Naive thymus-derived CD4-positive, alpha-beta T cell (primary cell): ENCODE measurements at regions not wholly inside any gene's neighbourhood (a gene's known extent, or its start where the extent isn't known, plus 50 kb on each side); places are given as distances from the start of the nearest gene placed in this dataset.
"Not testable (repeated sequence)": the region's sequence is repeated elsewhere in the genome, so short reads cannot be mapped to it uniquely, and the experiment has no call there.

Experiments used
- ATAC-seq: fragments of 150-1000 bp; cut with Tn5 transposase; 2 replicates; pipeline ENCODE4 v1.10.0; 2021; ENCODE audit warnings: mild to moderate bottlenecking, moderate library complexity
- CTCF ChIA-PET: fragments of 350-600 bp; sonication (Branson Sonifier 250); formaldehyde crosslinking; loops from one replicate; lab custom pipeline; 2021; ENCODE audit warnings: antibody characterized with exemption; lab: Charles Lee
- POLR2A ChIA-PET: fragments of 350-600 bp; sonication (Branson Sonifier 250); formaldehyde crosslinking; loops from one replicate; lab custom pipeline; 2021; ENCODE audit warnings: antibody characterized with exemption, inconsistent platforms; lab: Charles Lee
- DNase-seq, 9 donors: peaks; one replicate each; pipeline versions ENCODE4 v3.0.0 to v3.0.0-alpha.2; 2020 to 2022; ENCODE audit warnings: mixed read lengths in 1 of 9
- H3K27ac ChIP-seq: one replicate; pipeline ENCODE4 v1.7.0; 2013; ENCODE audit warnings: mild to moderate bottlenecking, low read depth, low read length, moderate library complexity
- H3K27me3 ChIP-seq, 2 donors: one replicate each; pipeline ENCODE4 v1.7.0; 2013; ENCODE audit warnings: low read length in 2 of 2, mild to moderate bottlenecking in 2 of 2, moderate library complexity in 2 of 2; ENCODE audit not compliant: control insufficient read depth in 2 of 2, insufficient read depth in 2 of 2
- H3K36me3 ChIP-seq, 3 experiments: 1 replicate in 2 of 3; 2 replicates in 1 of 3; pipeline ENCODE4 v1.7.0; 2013; ENCODE audit warnings: low read length in 3 of 3, mild to moderate bottlenecking in 3 of 3, moderate library complexity in 1 of 3; ENCODE audit not compliant: insufficient read depth in 3 of 3, control insufficient read depth in 2 of 3
- H3K4me1 ChIP-seq, 2 donors: one replicate each; pipeline ENCODE4 v1.7.0; 2013; ENCODE audit warnings: low read length in 2 of 2, mild to moderate bottlenecking in 2 of 2, moderate library complexity in 1 of 2; ENCODE audit not compliant: control insufficient read depth in 2 of 2, insufficient read depth in 2 of 2
- H3K4me3 ChIP-seq: 2 replicates; pipeline ENCODE4 v1.7.0; 2013; ENCODE audit warnings: mild to moderate bottlenecking, low read length
- H3K9me3 ChIP-seq, 3 experiments: 1 replicate in 2 of 3; 2 replicates in 1 of 3; pipeline ENCODE4 v1.7.0; 2013; ENCODE audit warnings: low read length in 3 of 3; ENCODE audit not compliant: control insufficient read depth in 2 of 3
- H3K27ac Mint-ChIP-seq, 9 donors: one replicate each; pipeline ENCODE4 v1.8.0; 2020 to 2022; ENCODE audit warnings: mixed read lengths in 9 of 9, mild to moderate bottlenecking in 8 of 9, moderate library complexity in 5 of 9, inconsistent platforms in 2 of 9
- H3K27me3 Mint-ChIP-seq, 5 donors: one replicate each; pipeline ENCODE4 v1.8.0; 2021 to 2022; ENCODE audit warnings: mixed read lengths in 5 of 5, mild to moderate bottlenecking in 1 of 5
- H3K36me3 Mint-ChIP-seq, 5 donors: one replicate each; pipeline ENCODE4 v1.8.0; 2020 to 2022; ENCODE audit warnings: mixed read lengths in 5 of 5, mild to moderate bottlenecking in 3 of 5, inconsistent platforms in 1 of 5
- H3K4me1 Mint-ChIP-seq, 7 donors: one replicate each; pipeline ENCODE4 v1.8.0; 2020 to 2022; ENCODE audit warnings: mixed read lengths in 7 of 7, mild to moderate bottlenecking in 3 of 7, inconsistent platforms in 1 of 7
- H3K4me3 Mint-ChIP-seq, 10 donors: one replicate each; pipeline ENCODE4 v1.8.0; 2020 to 2022; ENCODE audit warnings: mild to moderate bottlenecking in 10 of 10, mixed read lengths in 10 of 10, moderate library complexity in 6 of 10, inconsistent platforms in 2 of 10
- H3K9me3 Mint-ChIP-seq, 11 donors: one replicate each; pipeline ENCODE4 v1.8.0; 2020 to 2022; ENCODE audit warnings: mixed read lengths in 11 of 11, mild to moderate bottlenecking in 4 of 11, inconsistent platforms in 1 of 11, moderate library complexity in 1 of 11
- intact Hi-C, 2 donors: fragments of 100-400 bp; cut with micrococcal nuclease; formaldehyde crosslinking; loops; one replicate each; pipeline ENCODE4 v1.15.1; 2023

DNA sequence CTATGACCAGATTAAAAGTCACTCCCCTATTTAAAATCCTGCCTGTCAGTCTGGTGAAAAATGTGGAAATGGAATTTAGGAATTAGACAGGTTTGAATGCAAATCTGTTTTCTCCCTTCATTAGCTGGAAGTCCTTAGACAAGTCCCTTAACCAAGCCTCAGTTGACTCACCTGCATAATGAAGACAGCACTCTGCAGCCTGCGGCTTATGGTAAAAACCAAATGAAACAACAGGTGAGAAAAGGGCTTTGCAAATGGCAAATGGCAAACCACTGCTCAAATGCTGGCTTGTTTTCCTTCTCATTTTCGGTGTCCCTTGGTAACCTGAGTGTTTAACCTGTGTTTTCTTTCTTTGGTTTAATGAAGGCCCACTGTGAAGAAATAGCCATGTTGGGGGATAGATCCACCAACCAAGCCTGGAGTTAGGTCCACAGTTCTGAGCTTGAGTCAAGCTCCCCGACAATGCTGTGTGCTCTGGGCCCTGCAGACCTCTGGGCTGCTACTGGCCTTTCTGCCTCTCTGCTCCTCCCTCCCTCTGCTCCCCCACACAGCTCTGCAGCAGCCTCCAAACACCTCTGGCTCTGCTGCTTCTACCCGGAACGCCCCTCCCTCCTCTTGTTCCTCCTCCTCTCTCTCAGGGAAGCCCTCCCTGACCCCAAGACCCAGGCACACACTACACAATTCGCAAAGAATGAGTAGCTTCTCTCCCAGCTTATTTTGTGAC is 641.8 kb downstream of the MATN1 start:
- CTCF ChIA-PET, result no interaction called here
- H3K27ac Mint-ChIP-seq, result no peak overlapping the region
- Histone ChIP-seq H3K36me3 (no peaks in the 10 kb centered on the region), H3K4me3 (no peak overlapping the region), H3K9me3 (no peaks in the 10 kb centered on the region), H3K4me1 (no peaks in the 10 kb centered on the region), H3K27ac (no peak overlapping the region), H3K27me3 (peaks cover 0 to 4% of the 10 kb centered on the region in 2 donors)
- intact Hi-C loops, result loop anchor here in 1 of 2 donors (10.0 kb wide), 1 partner anchor 847 kb away; the partner anchor contains the start of genes MECR and PTPRU
- H3K27me3 Mint-ChIP-seq, result peaks cover 9 to 40% (median 29%) of the 10 kb centered on the region in 5 donors
- H3K9me3 Mint-ChIP-seq, result peaks cover 0 to under 1% (median 0%) of the 10 kb centered on the region in 11 donors
- DNase-seq (no peak), ATAC-seq (no peak)
- no peak overlapping the region for H3K4me3 Mint-ChIP-seq
- POLR2A ChIA-PET, result no interaction called here
- no peaks in the 10 kb centered on the region for H3K36me3 Mint-ChIP-seq
- peaks cover 0 to 3% (median 0%) of the 10 kb centered on the region in 7 donors for H3K4me1 Mint-ChIP-seq

DNA sequence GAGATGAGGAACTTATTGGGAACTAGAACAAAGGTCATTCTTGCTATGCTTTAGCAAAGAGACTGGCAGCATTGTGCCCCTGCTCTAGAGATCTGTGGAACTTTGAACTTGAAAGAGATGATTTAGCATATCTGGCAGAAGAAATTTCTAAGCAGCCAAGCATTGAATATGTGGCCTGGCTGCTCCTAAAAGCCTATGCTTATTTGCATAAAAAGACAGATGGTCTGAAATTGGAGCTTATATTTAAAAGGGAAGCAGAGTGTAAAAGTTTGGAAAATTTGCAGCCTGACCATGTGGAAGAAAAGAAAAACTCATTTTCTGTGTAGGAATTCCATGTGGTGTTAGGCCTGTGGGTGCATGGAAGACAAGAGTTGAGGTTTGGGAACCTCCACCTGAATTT is 647.5 kb downstream of the MATN1 start:
- ATAC-seq, POLR2A ChIA-PET, H3K36me3 Mint-ChIP-seq, intact Hi-C loops, DNase-seq, H3K9me3 ChIP-seq, H3K4me1 ChIP-seq, H3K9me3 Mint-ChIP-seq, H3K36me3 ChIP-seq, H3K27ac ChIP-seq, CTCF ChIA-PET, H3K4me3 Mint-ChIP-seq, H3K27me3 ChIP-seq, H3K4me3 ChIP-seq, H3K27ac Mint-ChIP-seq, H3K4me1 Mint-ChIP-seq: not testable (repeated sequence)
- peaks cover 5 to 15% (median 7%) of the 10 kb centered on the region in 5 donors for H3K27me3 Mint-ChIP-seq

DNA sequence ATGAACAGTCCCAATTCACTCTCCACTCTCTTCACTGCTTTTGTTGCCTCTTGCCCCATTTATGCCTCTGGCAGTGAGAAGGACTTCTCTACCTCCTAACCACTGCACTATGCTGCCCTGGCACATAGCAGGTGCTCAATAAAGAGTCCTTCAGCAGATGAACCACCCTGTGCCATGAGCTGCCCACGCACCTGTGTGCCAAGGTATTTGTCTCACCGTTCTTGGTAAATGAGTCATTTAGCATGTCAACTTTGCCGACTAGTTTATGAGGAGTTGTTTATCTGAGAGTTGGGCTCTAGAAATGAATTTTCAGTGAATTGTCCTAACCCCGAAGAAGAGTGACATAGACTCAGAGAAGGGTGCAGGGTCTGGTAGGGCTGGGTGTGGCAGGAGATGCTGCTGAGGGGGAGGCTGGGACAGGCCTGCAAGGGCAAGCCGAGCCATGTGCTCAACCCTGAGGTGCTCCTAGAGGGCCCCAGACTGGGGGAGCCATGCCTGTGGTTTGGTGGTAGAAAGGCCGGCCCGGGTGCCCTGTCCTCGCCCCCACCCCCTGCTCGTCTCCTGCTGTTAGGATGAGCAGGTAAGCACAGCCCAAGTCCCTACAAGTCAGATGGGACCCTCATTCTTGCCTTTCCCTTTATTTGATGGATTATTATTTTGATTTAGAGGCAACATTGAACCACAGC is 654.5 kb downstream of the MATN1 start:
- intact Hi-C loops, result no loop called here
- Mint-ChIP-seq H3K27me3 (peaks cover 0 to 26% (median 9%) of the 10 kb centered on the region in 5 donors), H3K9me3 (peaks cover 0 to 1% (median 0%) of the 10 kb centered on the region in 11 donors), H3K27ac (no peak overlapping the region), H3K36me3 (no peaks in the 10 kb centered on the region), H3K4me3 (no peak overlapping the region), H3K4me1 (no peaks in the 10 kb centered on the region)
- H3K9me3 ChIP-seq, result no peaks in the 10 kb centered on the region
- no peaks in the 10 kb centered on the region for H3K4me1 ChIP-seq
- ChIA-PET CTCF (no interaction called here), POLR2A (no interaction called here)
- DNase-seq (no peak), ATAC-seq (no peak)
- H3K27me3 ChIP-seq, result no peaks in the 10 kb centered on the region
- no peak overlapping the region for H3K27ac ChIP-seq
- no peak overlapping the region for H3K4me3 ChIP-seq
- H3K36me3 ChIP-seq, result no peaks in the 10 kb centered on the region

DNA sequence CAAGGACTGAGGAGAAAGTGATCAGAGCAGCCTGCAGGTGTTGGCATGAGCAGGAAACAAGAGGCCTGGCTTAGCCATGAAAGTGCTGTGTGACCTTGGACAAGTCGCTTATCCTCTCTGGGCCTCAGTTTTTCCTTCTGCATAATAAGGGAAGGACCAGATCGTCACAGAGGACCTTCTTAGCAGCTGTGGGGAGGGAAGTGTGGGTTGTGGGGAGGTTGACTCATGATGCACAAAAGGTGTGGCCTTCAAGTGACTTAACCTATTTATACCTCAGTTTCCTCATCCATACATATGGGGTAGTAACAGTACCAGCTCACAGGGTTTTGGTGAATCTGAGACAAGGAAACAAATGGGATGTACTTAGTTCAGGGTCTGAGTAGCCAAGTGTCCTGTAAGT is 658.8 kb downstream of the MATN1 start:
- no peaks in the 10 kb centered on the region for H3K9me3 ChIP-seq
- H3K36me3 Mint-ChIP-seq, result no peaks in the 10 kb centered on the region
- H3K27ac ChIP-seq, result no peak overlapping the region
- no peak overlapping the region for H3K4me3 ChIP-seq
- CTCF ChIA-PET, result interaction anchor here (0.6 kb wide), 1 partner anchor 828 kb away, joined by 3 read pairs; no protein-coding TSS in a partner anchor
- H3K4me3 Mint-ChIP-seq, result no peak overlapping the region
- peaks cover 0 to 3% (median 0%) of the 10 kb centered on the region in 11 donors for H3K9me3 Mint-ChIP-seq
- H3K36me3 ChIP-seq, result no peaks in the 10 kb centered on the region
- no peaks in the 10 kb centered on the region for H3K4me1 Mint-ChIP-seq
- no peaks in the 10 kb centered on the region for H3K4me1 ChIP-seq
- no peak overlapping the region for H3K27ac Mint-ChIP-seq
- POLR2A ChIA-PET, result no interaction called here
- intact Hi-C loops, result no loop called here
- no peaks in the 10 kb centered on the region for H3K27me3 ChIP-seq
- H3K27me3 Mint-ChIP-seq, result peaks cover 0 to 14% (median under 1%) of the 10 kb centered on the region in 5 donors
- no peak for ATAC-seq
- DNase-seq, result no peak

DNA sequence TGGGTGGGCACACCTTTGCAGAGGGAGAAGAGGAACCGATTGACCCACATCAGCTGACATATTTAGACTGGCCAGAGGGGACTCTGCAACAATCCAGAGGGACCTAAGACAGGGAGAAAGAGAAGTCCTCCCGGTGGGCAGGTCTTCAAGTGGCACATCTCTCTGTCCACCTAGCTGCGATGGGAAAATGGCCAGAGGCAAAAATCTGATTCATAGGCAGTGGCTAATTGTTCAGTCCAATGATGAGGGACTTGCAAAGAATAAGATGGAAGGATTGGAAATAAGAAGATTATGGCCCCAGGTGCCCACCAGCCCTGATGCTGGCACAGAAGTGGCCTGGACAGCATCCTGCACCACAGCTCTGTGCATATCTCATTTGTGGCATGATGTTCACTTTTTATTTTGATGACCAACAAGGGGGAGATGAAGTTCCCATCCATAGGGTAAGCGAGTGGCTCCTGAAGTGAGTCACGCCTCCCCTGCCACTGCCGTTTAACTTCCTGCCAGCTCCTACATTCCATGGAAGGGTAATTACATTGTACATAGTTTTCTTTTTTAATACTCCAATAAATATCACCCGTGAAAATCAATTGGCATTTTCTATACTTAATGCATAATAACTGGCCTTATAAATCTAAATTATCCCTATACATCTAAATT is 659.6 kb downstream of the MATN1 start:
- peaks cover 0 to 3% (median 0%) of the 10 kb centered on the region in 11 donors for H3K9me3 Mint-ChIP-seq
- POLR2A ChIA-PET, result no interaction called here
- no peak for ATAC-seq
- H3K27ac ChIP-seq, result no peak overlapping the region
- intact Hi-C loops, result no loop called here
- no peaks in the 10 kb centered on the region for H3K4me1 Mint-ChIP-seq
- no peak overlapping the region for H3K27ac Mint-ChIP-seq
- no peaks in the 10 kb centered on the region for H3K9me3 ChIP-seq
- H3K36me3 Mint-ChIP-seq, result no peaks in the 10 kb centered on the region
- H3K4me1 ChIP-seq, result no peaks in the 10 kb centered on the region
- no peak overlapping the region for H3K4me3 Mint-ChIP-seq
- CTCF ChIA-PET, result no interaction called here
- H3K27me3 ChIP-seq, result no peaks in the 10 kb centered on the region
- no peaks in the 10 kb centered on the region for H3K36me3 ChIP-seq
- H3K4me3 ChIP-seq, result no peak overlapping the region
- peaks cover 0 to 13% (median 0%) of the 10 kb centered on the region in 5 donors for H3K27me3 Mint-ChIP-seq
- DNase-seq, result no peak

DNA sequence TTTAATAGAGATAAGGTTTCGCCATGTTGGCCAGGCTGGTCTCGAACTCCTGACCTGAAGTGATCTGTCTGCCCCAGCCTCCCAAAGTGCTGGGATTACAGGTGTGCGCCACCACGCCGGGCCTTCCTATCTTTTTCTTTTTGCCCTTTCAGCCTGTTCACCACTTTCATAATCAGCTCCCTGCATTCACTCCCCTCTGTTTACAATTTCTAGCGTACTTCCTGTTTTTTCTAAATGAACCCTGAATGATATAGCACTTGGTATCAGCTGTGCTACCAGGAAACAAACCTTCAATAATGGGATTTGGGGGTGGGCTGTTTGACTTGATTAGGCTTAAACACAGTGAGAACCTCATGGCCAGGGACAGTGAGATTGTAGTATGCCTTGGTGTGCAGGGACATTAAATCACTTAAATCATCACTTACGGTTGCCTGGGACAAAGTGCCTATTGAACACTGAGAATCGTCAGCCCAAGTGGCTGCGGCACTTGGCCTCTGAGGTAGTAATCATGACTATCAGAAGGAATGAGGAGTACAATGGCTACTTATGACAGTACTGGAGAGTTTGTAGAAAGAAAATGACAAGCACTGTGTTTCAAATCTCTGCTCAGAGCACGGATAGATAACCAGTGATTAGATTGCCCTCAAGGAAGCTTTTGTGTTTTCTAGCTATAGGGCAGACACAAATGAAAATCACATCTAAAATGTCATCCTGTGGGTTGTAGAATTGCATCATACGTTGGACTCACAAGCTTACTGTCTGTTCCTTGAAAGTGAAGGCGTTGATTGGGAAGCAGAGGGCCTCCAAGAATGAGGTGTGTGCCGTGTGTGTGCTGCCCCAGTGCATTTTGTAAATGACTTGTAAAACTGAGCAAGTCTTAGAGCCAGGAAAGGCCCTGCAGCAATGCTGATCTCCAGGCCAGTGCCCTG is 661.8 kb downstream of the MATN1 start:
- no peak for ATAC-seq
- DNase-seq, result no peak
- no peaks in the 10 kb centered on the region for H3K27me3 ChIP-seq
- CTCF ChIA-PET, result no interaction called here
- no peak overlapping the region for H3K27ac ChIP-seq
- H3K36me3 ChIP-seq, result no peaks in the 10 kb centered on the region
- Mint-ChIP-seq H3K27me3 (peaks cover 0 to 10% (median 4%) of the 10 kb centered on the region in 5 donors), H3K4me1 (no peaks in the 10 kb centered on the region), H3K36me3 (no peaks in the 10 kb centered on the region), H3K9me3 (peaks cover 0 to 3% (median 0%) of the 10 kb centered on the region in 11 donors), H3K4me3 (no peak overlapping the region), H3K27ac (no peak overlapping the region)
- POLR2A ChIA-PET, result no interaction called here
- no peaks in the 10 kb centered on the region for H3K9me3 ChIP-seq
- H3K4me3 ChIP-seq, result no peak overlapping the region
- no peaks in the 10 kb centered on the region for H3K4me1 ChIP-seq
- intact Hi-C loops, result no loop called here
